Colonic mucosa (tissue), 4 donors: ENCODE measurements at regions not wholly inside any gene's neighbourhood (a gene's known extent, or its start where the extent isn't known, plus 50 kb on each side); places are given as distances from the start of the nearest gene placed in this dataset.
"Not testable (repeated sequence)": the region's sequence is repeated elsewhere in the genome, so short reads cannot be mapped to it uniquely, and the experiment has no call there.

ENCODE experiments used
- DNase-seq: peaks from one replicate; pipeline ENCODE4 v3.0.0-alpha.2; 2020
- H3K27ac ChIP-seq: fragments of 200-600 bp; one replicate; pipeline ENCODE4 v1.8.0; 2021
- H3K27me3 ChIP-seq: fragments of 200-600 bp; one replicate; pipeline ENCODE4 v1.8.0; 2021
- H3K36me3 ChIP-seq: fragments of 200-600 bp; one replicate; pipeline ENCODE4 v1.8.0; 2021
- H3K4me1 ChIP-seq: fragments of 200-600 bp; one replicate; pipeline ENCODE4 v1.8.0; 2021; ENCODE audit warnings: mild to moderate bottlenecking
- H3K4me3 ChIP-seq: fragments of 200-600 bp; one replicate; pipeline ENCODE4 v1.8.0; 2021
- H3K9ac ChIP-seq, 2 donors: one replicate each; pipeline ENCODE4 v1.7.0; 2013; ENCODE audit warnings: control low read depth in 2 of 2, low read depth in 2 of 2, low read length in 2 of 2
- H3K9me3 ChIP-seq: fragments of 200-600 bp; one replicate; pipeline ENCODE4 v1.8.0; 2021
- intact Hi-C: fragments of 100-400 bp; cut with DNase I; formaldehyde crosslinking; loops from one replicate; pipeline ENCODE4 v1.14.1; 2022
- TF ChIP-seq, protein P1 (sequence below): fragments of 200-600 bp; IDR thresholded peaks from one replicate; pipeline ENCODE4 v1.8.0; 2022; ENCODE audit warnings: antibody characterized with exemption, mild to moderate bottlenecking
- donor health status: healthy.
- donor health status: DM: no; HTN: no; CAD: no.
- donor health status: DM: no; HTN: no; CAD: no.

DNA sequence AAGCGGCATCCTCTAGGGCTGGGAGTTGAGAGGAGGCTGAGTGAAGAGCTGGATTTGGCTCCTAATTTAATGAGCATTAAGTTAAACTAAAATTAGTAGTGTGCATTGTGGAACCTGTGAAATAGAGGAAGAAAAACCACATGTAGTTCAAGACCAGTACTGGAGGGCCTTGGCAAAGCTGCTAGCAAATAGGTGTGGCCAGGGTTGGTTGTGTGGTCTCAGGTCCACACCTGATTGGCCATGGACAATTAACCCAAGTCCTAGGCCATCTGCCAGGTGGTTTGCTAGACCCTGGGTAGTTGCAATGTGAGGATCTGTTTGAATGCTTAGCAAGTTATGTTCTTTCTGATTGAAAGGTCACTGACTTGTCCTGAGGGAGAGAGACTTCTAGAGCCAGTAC is 275.5 kb downstream of the PDCD6IP start:
- no peak for DNase-seq
- Histone ChIP-seq H3K4me1 (no peaks in the 10 kb centered on the region), H3K27ac (no peak overlapping the region), H3K9me3 (no peaks in the 10 kb centered on the region), H3K4me3 (no peak overlapping the region), H3K9ac (no peak overlapping the region), H3K27me3 (no peaks in the 10 kb centered on the region), H3K36me3 (no peaks in the 10 kb centered on the region)
- intact Hi-C loops: no loop called here
- TF ChIP-seq, protein P1, sequence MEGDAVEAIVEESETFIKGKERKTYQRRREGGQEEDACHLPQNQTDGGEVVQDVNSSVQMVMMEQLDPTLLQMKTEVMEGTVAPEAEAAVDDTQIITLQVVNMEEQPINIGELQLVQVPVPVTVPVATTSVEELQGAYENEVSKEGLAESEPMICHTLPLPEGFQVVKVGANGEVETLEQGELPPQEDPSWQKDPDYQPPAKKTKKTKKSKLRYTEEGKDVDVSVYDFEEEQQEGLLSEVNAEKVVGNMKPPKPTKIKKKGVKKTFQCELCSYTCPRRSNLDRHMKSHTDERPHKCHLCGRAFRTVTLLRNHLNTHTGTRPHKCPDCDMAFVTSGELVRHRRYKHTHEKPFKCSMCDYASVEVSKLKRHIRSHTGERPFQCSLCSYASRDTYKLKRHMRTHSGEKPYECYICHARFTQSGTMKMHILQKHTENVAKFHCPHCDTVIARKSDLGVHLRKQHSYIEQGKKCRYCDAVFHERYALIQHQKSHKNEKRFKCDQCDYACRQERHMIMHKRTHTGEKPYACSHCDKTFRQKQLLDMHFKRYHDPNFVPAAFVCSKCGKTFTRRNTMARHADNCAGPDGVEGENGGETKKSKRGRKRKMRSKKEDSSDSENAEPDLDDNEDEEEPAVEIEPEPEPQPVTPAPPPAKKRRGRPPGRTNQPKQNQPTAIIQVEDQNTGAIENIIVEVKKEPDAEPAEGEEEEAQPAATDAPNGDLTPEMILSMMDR: no peak

- H3K4me1 ChIP-seq: no peaks in the 10 kb centered on the region
- no peak for DNase-seq
- H3K27me3 ChIP-seq: no peaks in the 10 kb centered on the region
- intact Hi-C loops: no loop called here
- TF ChIP-seq, protein P1: no peak
- no peak overlapping the region for H3K27ac ChIP-seq
- H3K36me3 ChIP-seq: no peaks in the 10 kb centered on the region
- H3K4me3 ChIP-seq: no peak overlapping the region
- no peaks in the 10 kb centered on the region for H3K9me3 ChIP-seq
- H3K9ac ChIP-seq: no peak overlapping the region
Measured at GRCh38 chr3:34075975-34076374, 277.5 kb downstream of the PDCD6IP start.

- TF ChIP-seq, protein P1: no peak
Measured at GRCh38 chr3:34077417-34078195, 279.2 kb downstream of the PDCD6IP start.

GRCh38 chr3:34078418-34078817 is 280.0 kb downstream of the PDCD6IP start:
- no peak overlapping the region for H3K27ac ChIP-seq
- H3K9me3 ChIP-seq: no peaks in the 10 kb centered on the region
- H3K27me3 ChIP-seq: no peaks in the 10 kb centered on the region
- H3K9ac ChIP-seq: no peak overlapping the region
- TF ChIP-seq, protein P1: no peak
- intact Hi-C loops: no loop called here
- no peaks in the 10 kb centered on the region for H3K36me3 ChIP-seq
- H3K4me3 ChIP-seq: no peak overlapping the region
- H3K4me1 ChIP-seq: no peaks in the 10 kb centered on the region
- DNase-seq: no peak

More at GRCh38 chr3:34077417-34078195, 279.2 kb downstream of the PDCD6IP start:
- Histone ChIP-seq H3K36me3 (no peaks in the 10 kb centered on the region), H3K27me3 (no peaks in the 10 kb centered on the region), H3K9me3 (no peaks in the 10 kb centered on the region), H3K4me1 (no peaks in the 10 kb centered on the region), H3K4me3 (no peak overlapping the region), H3K9ac (no peak overlapping the region), H3K27ac (no peak overlapping the region)
- intact Hi-C loops: no loop called here
- no peak for DNase-seq

DNA sequence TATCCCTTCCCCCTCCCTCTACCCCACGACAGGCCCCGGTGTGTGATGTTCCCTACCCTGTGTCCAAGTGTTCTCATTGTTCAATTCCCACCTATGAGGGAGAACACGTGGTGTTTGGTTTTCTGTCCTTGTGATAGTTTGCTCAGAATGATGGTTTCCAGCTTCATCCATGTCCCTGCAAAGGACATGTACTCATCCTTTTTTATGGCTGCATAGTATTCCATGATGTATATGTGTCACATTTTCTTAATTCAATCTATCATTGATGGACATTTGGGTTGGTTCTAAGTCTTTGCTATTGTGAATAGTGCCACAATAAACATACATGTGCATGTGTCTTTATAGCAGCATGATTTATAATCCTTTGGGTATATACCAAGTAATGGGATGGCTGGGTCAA is 281.4 kb downstream of the PDCD6IP start:
- intact Hi-C loops, DNase-seq, H3K9me3 ChIP-seq, H3K27me3 ChIP-seq, H3K27ac ChIP-seq, H3K4me1 ChIP-seq, H3K9ac ChIP-seq, H3K36me3 ChIP-seq, H3K4me3 ChIP-seq: not testable (repeated sequence)

DNA sequence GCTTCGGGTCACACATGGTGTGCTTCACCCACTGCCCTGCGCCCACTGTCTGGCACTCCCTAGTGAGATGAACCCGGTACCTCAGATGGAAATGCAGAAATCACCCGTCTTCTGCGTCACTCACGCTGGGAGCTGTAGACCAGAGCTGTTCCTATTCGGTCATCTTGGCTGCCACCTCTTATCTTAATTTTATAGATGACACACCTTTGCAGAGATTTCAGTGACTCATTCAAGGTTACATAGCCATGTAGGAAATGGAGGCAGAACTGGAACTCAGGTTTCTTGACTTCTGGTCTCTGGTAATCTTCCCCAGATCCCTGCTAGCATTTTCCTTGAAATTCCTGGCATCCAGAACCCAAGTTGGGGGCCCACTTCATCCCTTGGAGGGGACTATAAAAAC is 291.9 kb downstream of the PDCD6IP start:
- H3K36me3 ChIP-seq, H3K4me3 ChIP-seq, H3K4me1 ChIP-seq, H3K9ac ChIP-seq, DNase-seq, H3K9me3 ChIP-seq, H3K27ac ChIP-seq, intact Hi-C loops, H3K27me3 ChIP-seq: not testable (repeated sequence)
